Activated naive CD8-positive, alpha-beta T cell treated with anti-CD3 and anti-CD28 coated beads, Interleukin-2, amount 50 U/mL, for 24 hours (primary cell): ENCODE measurements at regions not wholly inside any gene's neighbourhood (a gene's known extent, or its start where the extent isn't known, plus 50 kb on each side); places are given as distances from the start of the nearest gene placed in this dataset.
A peak's percentile ranks its signal among the peaks of the same experiment; 100 is the strongest.

Experiments
- ATAC-seq: fragments of 150-1000 bp; cut with Tn5 transposase; one replicate; pipeline ENCODE4 v1.10.0; 2021
- DNase-seq: peaks from one replicate; pipeline ENCODE4 v3.0.0; 2021
- H3K27ac Mint-ChIP-seq: one replicate; pipeline ENCODE4 v1.8.0; 2021; ENCODE audit warnings: mild to moderate bottlenecking, mixed read lengths
- H3K27me3 Mint-ChIP-seq: one replicate; pipeline ENCODE4 v1.8.0; 2021; ENCODE audit warnings: mixed read lengths
- H3K36me3 Mint-ChIP-seq: one replicate; pipeline ENCODE4 v1.8.0; 2021; ENCODE audit warnings: low read depth, mixed read lengths
- H3K4me1 Mint-ChIP-seq: one replicate; pipeline ENCODE4 v1.8.0; 2021; ENCODE audit warnings: mixed read lengths
- H3K4me3 Mint-ChIP-seq: one replicate; pipeline ENCODE4 v1.8.0; 2021; ENCODE audit warnings: mild to moderate bottlenecking, moderate library complexity, mixed read lengths
- H3K9me3 Mint-ChIP-seq: one replicate; pipeline ENCODE4 v1.8.0; 2021; ENCODE audit warnings: mixed read lengths

DNA sequence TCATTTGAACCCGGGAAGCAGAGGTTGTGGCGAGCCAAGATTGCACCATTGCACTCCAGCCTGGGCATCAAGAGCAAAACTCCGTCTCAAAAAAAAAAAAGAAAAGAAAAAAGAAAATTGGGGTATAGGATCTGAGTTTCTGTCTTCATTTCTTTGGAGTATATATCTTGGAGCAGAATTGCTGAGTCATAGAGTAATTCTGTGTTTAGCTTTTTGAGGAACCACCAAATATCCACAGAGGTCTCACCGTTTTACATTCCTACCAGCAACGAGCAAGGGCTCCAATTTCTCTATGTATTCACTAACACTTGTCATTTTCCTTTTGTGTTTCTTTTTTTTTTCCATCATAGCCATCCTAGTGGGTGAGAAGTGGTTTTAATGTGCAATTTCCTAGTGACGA, 87.6 kb upstream of the TEX51 start:
- Mint-ChIP-seq H3K27me3 (peaks cover 20% of the 10 kb centered on the region), H3K4me3 (no peak overlapping the region), H3K9me3 (no peaks in the 10 kb centered on the region), H3K4me1 (no peaks in the 10 kb centered on the region), H3K27ac (no peak overlapping the region), H3K36me3 (no peaks in the 10 kb centered on the region)
- ATAC-seq (no peak), DNase-seq (no peak)

DNA sequence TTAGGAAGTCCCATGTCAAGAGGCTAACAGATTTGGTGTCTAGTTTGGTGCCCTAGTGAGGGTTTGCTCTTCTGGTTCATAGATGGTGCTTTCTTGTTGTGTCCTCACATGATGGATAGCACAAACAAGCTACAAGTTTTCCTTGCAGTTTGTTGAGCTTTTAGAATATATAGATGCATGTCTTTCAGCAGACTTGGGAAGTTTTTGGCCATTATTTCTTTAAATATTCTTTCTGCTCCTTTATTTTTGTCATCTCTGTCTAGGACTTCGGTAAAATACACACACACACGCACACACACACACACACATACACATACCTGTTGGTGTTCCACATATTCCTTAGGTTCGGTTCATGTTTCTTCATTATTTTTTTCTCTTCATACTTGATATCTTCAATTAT, 81.5 kb upstream of the TEX51 start:
- H3K4me1 Mint-ChIP-seq: no peaks in the 10 kb centered on the region
- H3K4me3 Mint-ChIP-seq: no peak overlapping the region
- H3K27ac Mint-ChIP-seq: no peak overlapping the region
- DNase-seq: no peak
- no peaks in the 10 kb centered on the region for H3K36me3 Mint-ChIP-seq
- peaks cover 23% of the 10 kb centered on the region for H3K27me3 Mint-ChIP-seq
- H3K9me3 Mint-ChIP-seq: peaks cover 10% of the 10 kb centered on the region
- ATAC-seq: no peak

DNA sequence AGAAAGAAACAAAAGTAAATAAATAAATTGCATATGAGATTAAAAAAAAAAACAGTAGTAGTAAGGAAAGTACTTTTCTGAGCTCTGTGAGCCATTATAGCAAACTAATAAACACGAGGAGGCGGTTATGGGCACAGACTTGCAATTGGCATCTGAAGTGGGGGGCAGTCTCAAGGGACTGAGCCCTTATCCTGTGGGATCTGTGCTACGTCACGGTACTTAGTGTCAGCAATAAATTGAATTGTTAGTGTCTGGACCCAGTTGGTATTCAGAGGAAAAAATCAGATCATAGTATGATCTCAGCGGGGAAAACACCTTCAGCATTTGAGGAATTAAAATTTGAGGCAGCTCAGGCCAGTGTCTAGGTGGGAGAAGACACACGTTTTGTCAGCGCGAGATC, 76.6 kb upstream of the TEX51 start:
- no peaks in the 10 kb centered on the region for H3K36me3 Mint-ChIP-seq
- no peak overlapping the region for H3K27ac Mint-ChIP-seq
- no peak for ATAC-seq
- H3K4me1 Mint-ChIP-seq: no peaks in the 10 kb centered on the region
- peaks cover 10% of the 10 kb centered on the region for H3K9me3 Mint-ChIP-seq
- peaks cover 14% of the 10 kb centered on the region for H3K27me3 Mint-ChIP-seq
- DNase-seq: no peak
- no peak overlapping the region for H3K4me3 Mint-ChIP-seq

DNA sequence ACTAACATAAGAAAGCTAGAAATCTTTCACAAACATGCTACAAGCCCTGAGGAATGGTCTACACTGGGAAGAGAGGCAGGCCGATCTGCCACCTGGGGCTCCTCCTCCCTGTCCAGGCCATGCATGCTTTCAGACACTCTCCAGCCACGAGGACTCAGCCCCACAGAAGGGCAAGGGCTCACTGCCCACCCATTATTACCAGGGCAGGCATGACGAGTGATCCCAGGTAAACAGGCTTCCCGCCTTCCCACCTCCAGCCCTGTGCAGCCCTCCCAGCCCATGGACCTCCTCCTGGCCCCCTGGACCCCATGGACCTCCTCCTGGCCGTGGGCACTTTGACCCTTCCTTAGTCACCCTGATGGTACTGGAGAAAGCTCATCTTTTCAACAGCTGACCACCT, 75.8 kb upstream of the TEX51 start:
- no peak overlapping the region for H3K4me3 Mint-ChIP-seq
- no peaks in the 10 kb centered on the region for H3K4me1 Mint-ChIP-seq
- peaks cover 2% of the 10 kb centered on the region for H3K9me3 Mint-ChIP-seq
- DNase-seq (no peak), ATAC-seq (no peak)
- H3K27me3 Mint-ChIP-seq: peaks cover 12% of the 10 kb centered on the region
- no peak overlapping the region for H3K27ac Mint-ChIP-seq
- no peaks in the 10 kb centered on the region for H3K36me3 Mint-ChIP-seq

DNA sequence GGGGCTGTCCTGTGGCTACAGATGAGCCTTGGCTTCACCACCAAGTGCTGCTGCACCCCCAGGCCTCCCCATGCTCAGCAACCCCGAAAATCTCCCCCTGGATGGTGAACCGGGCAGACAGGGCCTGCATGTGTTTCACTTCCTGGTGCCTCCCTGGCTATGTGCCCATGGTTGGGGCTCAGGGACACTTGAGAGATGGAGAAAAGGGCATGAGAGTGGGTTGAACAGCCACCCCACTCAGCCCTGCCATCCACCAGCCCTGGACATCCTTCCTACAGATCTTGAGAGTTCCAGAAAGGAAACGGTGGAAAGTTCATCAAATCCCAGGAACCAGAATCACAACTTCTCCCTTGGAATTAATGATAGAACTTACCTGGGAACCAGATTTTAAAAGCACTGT, 74.7 kb upstream of the TEX51 start:
- Mint-ChIP-seq H3K9me3 (no peaks in the 10 kb centered on the region), H3K4me1 (no peaks in the 10 kb centered on the region), H3K36me3 (no peaks in the 10 kb centered on the region), H3K4me3 (no peak overlapping the region), H3K27ac (no peak overlapping the region), H3K27me3 (peaks cover 9% of the 10 kb centered on the region)
- DNase-seq (no peak), ATAC-seq (no peak)

DNA sequence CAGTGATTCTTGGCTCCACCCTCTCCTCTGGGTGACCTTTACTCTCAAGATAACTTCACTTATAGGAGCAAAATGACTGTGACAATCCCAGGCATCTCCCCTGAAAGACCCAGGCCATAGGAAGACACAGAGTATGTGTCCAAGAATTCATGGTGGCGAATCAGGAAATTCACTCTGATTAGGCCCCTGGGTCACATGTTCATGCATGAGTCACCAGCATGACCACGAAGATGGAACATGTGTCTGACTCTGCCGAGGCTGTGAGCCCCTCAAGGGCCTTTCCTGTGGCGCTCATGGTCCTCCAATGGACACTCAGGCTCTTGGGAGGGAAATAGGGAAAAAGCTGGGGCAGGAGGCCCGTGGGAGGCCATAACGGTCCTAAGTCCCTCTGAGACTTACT, 74.0 kb upstream of the TEX51 start:
- Mint-ChIP-seq H3K36me3 (no peaks in the 10 kb centered on the region), H3K4me3 (no peak overlapping the region), H3K27me3 (peaks cover 10% of the 10 kb centered on the region), H3K4me1 (no peaks in the 10 kb centered on the region), H3K27ac (no peak overlapping the region), H3K9me3 (no peaks in the 10 kb centered on the region)
- DNase-seq: no peak
- ATAC-seq: no peak

DNA sequence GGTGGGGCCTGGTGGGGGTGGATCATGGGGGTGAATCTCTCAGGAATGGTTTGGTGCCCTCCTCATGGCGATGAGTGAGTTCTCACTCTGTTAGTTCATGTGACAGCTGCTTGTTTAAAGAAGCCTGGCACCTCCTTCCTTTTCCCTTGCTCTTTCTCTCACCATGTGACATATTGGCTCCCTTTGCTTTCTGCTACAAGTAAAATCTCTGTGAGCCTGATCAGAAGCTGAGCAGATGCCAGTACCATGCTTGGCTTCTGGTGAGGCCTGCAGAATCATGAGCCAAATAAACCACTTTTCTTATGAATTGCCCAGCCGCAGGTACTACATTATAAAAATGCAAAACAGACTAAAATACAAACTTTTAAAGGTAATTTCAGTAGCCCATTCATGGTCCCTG, 73.4 kb upstream of the TEX51 start:
- H3K36me3 Mint-ChIP-seq: no peaks in the 10 kb centered on the region
- DNase-seq (no peak), ATAC-seq (no peak)
- no peak overlapping the region for H3K4me3 Mint-ChIP-seq
- H3K27me3 Mint-ChIP-seq: peaks cover 9% of the 10 kb centered on the region
- no peak overlapping the region for H3K27ac Mint-ChIP-seq
- no peaks in the 10 kb centered on the region for H3K9me3 Mint-ChIP-seq
- no peaks in the 10 kb centered on the region for H3K4me1 Mint-ChIP-seq

DNA sequence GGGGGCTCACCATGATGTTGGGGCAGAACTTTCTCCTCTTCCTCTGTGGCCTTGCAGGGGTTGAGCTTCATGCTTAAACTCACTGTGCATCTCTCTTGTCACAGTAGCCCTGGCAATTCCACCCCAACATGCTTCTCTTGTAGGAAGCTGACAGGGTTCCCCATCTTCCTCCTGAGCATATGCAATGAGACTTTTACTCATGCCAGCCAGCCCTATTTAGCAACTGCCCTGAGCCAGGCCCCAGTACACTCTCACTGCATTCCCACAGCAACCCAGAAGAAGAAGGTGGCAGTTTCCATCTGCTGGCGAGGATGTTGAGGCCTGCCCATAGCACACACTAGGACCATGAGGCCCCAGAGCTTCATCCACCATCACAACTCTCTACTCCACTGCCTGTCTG, 72.2 kb upstream of the TEX51 start:
- H3K4me1 Mint-ChIP-seq: no peaks in the 10 kb centered on the region
- DNase-seq: no peak

DNA sequence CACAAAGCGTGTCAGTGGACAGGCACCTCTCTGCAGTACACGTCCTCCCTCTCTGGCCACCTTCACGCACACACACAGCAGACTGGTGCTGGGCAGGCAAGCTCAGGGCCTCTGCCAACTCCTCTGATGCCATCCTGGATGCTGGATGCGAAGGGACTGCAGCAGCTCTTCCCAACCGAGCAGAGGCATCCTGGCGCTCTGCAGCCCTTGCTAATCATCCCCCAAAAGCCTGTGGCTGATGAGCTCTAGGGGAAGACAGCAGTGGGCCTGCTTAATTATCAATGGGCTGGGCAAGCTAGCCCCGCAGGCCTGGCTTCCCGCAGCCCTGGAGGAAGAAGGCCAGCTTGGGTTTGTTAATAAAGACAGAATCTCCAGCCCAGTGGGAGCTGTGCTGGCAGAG, 71.3 kb upstream of the TEX51 start:
- DNase-seq: no peak
- no peak overlapping the region for H3K27ac Mint-ChIP-seq
- peaks cover 7% of the 10 kb centered on the region for H3K27me3 Mint-ChIP-seq
- no peaks in the 10 kb centered on the region for H3K9me3 Mint-ChIP-seq
- ATAC-seq: no peak
- no peaks in the 10 kb centered on the region for H3K36me3 Mint-ChIP-seq
- no peaks in the 10 kb centered on the region for H3K4me1 Mint-ChIP-seq
- no peak overlapping the region for H3K4me3 Mint-ChIP-seq

More for the DNA sequence above, 72.2 kb upstream of the TEX51 start:
- no peak overlapping the region for H3K4me3 Mint-ChIP-seq
- H3K9me3 Mint-ChIP-seq: no peaks in the 10 kb centered on the region
- H3K36me3 Mint-ChIP-seq: no peaks in the 10 kb centered on the region
- ATAC-seq: peak; percentile 7
- H3K27ac Mint-ChIP-seq: no peak overlapping the region
- H3K27me3 Mint-ChIP-seq: peaks cover 7% of the 10 kb centered on the region

DNA sequence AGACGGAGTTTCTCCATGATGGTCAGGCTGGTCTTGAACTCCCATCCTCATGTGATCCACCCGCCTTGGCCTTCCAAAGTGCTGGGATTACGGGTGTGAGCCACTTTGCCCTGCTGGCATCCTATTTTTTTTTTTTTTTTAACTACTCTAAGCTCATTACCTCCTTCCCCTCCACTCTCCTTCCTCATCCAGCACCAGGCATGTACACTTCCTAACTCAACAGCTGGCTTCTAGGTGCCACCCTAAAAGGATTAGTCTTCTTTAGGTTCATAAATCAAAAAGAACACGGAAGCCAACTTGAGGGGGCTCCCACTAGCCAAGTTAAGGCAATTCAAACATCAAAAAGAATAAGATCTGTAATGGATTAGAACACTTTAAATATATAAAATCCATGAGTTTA, 70.6 kb upstream of the TEX51 start:
- Mint-ChIP-seq H3K9me3 (no peaks in the 10 kb centered on the region), H3K27me3 (peaks cover 7% of the 10 kb centered on the region), H3K4me3 (no peak overlapping the region), H3K36me3 (no peaks in the 10 kb centered on the region), H3K27ac (no peak overlapping the region), H3K4me1 (no peaks in the 10 kb centered on the region)
- ATAC-seq: no peak
- no peak for DNase-seq

DNA sequence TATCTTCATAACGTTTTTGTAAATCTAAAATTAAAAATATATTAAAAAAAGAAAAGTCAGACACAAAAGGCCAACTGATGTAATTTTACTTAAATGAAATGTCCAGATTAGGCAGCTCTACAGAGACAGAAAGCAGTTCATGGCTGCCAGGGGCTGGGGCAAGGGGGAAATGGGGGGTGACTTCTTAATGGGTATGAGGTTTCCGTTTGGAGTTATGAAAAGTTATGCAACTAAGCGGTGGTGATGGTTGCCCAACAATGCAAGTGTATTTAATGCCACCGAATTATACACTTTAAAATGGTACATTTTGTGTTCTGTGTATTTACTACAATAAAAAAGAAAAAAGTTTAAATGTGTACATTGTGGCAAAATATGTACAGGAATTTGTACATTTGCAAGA, 70.2 kb upstream of the TEX51 start:
- ATAC-seq: no peak
- peaks cover 5% of the 10 kb centered on the region for H3K27me3 Mint-ChIP-seq
- H3K9me3 Mint-ChIP-seq: no peaks in the 10 kb centered on the region
- H3K4me1 Mint-ChIP-seq: no peaks in the 10 kb centered on the region
- H3K36me3 Mint-ChIP-seq: no peaks in the 10 kb centered on the region
- no peak overlapping the region for H3K27ac Mint-ChIP-seq
- H3K4me3 Mint-ChIP-seq: no peak overlapping the region
- DNase-seq: no peak

DNA sequence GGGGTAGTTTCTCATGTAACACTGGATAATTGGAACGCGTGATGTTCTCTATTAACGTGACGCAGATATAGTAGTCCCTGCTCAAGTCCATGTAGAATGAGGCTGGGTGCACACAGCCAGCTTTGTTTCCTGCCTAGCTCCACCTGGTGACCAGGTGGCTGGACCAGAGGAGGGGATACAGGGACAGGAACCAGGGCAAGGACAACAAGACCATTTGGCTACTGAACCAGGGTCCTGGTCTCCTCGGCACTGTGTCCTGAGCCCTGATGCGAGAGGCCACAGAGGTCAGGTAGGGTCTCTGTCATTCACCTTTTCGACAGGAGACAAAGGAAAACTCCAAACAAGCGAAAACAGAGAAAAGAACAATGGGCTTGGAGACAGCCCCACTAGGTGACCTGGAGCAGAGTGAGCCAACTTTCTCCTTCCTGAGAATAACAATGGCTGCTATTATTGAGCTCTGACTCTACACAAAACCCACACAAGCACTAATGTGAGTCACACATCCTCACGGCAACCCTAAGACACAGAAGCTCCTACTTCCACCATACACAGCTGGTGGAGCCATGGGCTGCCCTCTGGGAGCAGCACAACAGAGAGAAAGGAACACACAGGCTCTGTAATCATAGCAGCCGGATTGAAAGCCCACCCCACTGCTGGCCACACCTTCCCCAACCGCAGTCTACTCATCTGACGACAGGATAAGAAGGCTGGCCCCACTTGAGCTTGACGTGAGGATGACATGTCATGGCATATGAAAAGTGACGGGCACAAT, 67.3 kb upstream of the TEX51 start:
- no peak overlapping the region for H3K27ac Mint-ChIP-seq
- no peak overlapping the region for H3K4me3 Mint-ChIP-seq
- ATAC-seq: no peak
- H3K4me1 Mint-ChIP-seq: no peaks in the 10 kb centered on the region
- DNase-seq: no peak
- peaks cover 5% of the 10 kb centered on the region for H3K27me3 Mint-ChIP-seq
- H3K9me3 Mint-ChIP-seq: no peaks in the 10 kb centered on the region
- H3K36me3 Mint-ChIP-seq: no peaks in the 10 kb centered on the region

DNA sequence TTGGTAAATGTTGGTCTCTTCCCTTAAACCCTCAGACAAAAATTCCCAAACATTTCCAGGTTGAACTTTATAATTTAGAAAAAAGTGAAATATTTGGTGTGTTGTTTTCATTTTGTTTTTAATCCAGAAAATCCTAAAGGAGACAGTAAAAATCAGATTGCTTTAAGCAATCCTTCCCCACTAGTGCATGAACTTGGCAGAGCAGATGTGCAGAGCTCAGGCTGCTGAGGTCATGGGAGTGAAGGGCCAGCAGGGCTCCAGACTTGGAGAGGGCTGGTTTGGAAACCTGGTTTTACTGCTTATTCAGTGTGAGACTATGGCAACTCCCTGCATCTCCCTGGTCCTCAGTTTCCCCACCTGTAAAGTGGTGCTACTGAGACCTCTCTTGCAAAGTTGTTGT, 66.7 kb upstream of the TEX51 start:
- no peak for DNase-seq
- H3K27me3 Mint-ChIP-seq: peaks cover 5% of the 10 kb centered on the region
- no peak overlapping the region for H3K27ac Mint-ChIP-seq
- H3K4me1 Mint-ChIP-seq: no peaks in the 10 kb centered on the region
- H3K36me3 Mint-ChIP-seq: no peaks in the 10 kb centered on the region
- no peak for ATAC-seq
- H3K9me3 Mint-ChIP-seq: no peaks in the 10 kb centered on the region
- no peak overlapping the region for H3K4me3 Mint-ChIP-seq

DNA sequence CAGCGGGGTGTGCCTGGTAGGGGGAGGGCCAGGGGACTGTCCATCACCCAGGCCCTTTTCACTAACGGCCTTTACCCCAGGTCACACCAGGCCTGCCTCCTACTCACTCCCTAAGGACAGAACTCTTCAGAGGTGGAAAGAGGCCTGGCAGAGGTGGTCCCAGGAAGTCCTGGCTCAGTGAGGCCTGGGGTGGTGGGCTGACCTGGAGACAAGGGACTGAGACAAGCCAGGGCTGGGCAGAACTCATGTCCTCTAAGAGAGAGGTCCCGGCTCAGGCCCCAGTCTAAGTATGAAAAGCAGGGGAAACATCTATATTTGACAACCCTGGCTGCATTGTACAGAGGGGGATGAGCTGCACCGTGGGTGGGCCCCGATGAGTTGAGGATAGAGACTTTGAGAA, 65.9 kb upstream of the TEX51 start:
- ATAC-seq: no peak
- Mint-ChIP-seq H3K4me1 (no peaks in the 10 kb centered on the region), H3K27me3 (peaks cover 2% of the 10 kb centered on the region), H3K9me3 (no peaks in the 10 kb centered on the region), H3K4me3 (no peak overlapping the region), H3K36me3 (no peaks in the 10 kb centered on the region), H3K27ac (no peak overlapping the region)
- DNase-seq: no peak

DNA sequence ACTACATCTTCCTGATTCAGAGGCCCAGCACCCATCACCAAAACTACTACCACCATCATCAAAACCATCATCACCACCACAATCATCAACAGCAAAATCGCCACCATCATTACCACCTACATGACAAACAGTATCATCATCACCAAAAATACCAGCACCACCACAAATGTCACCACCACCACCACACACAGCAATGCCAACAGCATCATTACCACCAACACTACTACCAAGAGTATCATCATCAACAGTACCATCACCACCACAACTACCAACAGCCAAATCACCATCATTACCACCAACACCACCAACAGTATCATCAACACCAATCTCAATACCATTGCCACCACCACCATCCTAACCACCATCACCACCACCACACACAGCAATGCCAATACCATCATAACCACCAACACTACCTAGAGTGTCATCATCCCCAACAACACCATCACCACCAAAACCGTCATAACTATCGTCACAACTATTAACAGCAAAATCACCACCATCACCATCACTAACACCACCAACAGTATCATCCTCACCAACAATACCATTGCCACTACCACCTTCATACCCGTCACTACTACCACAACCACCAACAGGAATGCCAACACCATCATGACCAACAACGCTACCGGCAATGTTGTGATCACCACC, 64.6 kb upstream of the TEX51 start:
- DNase-seq (no peak), ATAC-seq (no peak)
- H3K27me3 Mint-ChIP-seq: peaks cover 2% of the 10 kb centered on the region
- no peaks in the 10 kb centered on the region for H3K36me3 Mint-ChIP-seq
- no peaks in the 10 kb centered on the region for H3K4me1 Mint-ChIP-seq
- H3K4me3 Mint-ChIP-seq: no peak overlapping the region
- H3K9me3 Mint-ChIP-seq: no peaks in the 10 kb centered on the region
- no peak overlapping the region for H3K27ac Mint-ChIP-seq
